ENCODE measurements at regions not wholly inside any gene's neighbourhood (a gene's known extent, or its start where the extent isn't known, plus 50 kb on each side); places are given as distances from the start of the nearest gene placed in this dataset.

GRCh38 chr5:8958602-8959001, 587.3 kb downstream of the SEMA5A start:
- TF ChIP-seq SP2 (IDR thresholded peaks at IDR 0.05; ENCODE audit: low read length) (no peak), CTCF (IDR thresholded peaks at IDR 0.05; ENCODE audit: control extremely low read depth in 1 of 3, insufficient read depth in 1 of 3, low read depth in 1 of 3, low read length in 3 of 3) (no peak), ATF2 (IDR thresholded peaks at IDR 0.05; ENCODE audit: low read length) (no peak), BCL11A (IDR thresholded peaks at IDR 0.05; ENCODE audit: low read depth in 2 of 2, low read length in 2 of 2) (no peak), CREB1 (IDR thresholded peaks at IDR 0.05) (no peak), POLR2A (IDR thresholded peaks at IDR 0.05; ENCODE audit: control extremely low read depth in 1 of 2, low read depth in 2 of 2, low read length in 2 of 2) (no peak)

All from H1 (cell line).